ENCODE measurements at regions not wholly inside any gene's neighbourhood (a gene's known extent, or its start where the extent isn't known, plus 50 kb on each side); places are given as distances from the start of the nearest gene placed in this dataset.

- Histone ChIP-seq H3K4me3 (replicated peaks in 1 of 3) (no peak overlapping the region), H3K27ac (no peak overlapping the region), H3K4me1 (no peaks in the 10 kb centered on the region), H3K36me3 (no peaks in the 10 kb centered on the region), H3K27me3 (no peaks in the 10 kb centered on the region), H3K9me3 (no peaks in the 10 kb centered on the region)
- TF ChIP-seq CTCF (IDR thresholded peaks at IDR 0.05): no peak
- TF ChIP-seq POLR2A (IDR thresholded peaks at IDR 0.05): no peak
- no peak for DNase-seq
- 86 to 96% methylated on average over 7 of the region's 7 CpGs for WGBS, 2 donors
- intact Hi-C loops (cut with DNase I): no loop called here
Measured at GRCh38 chr17:62322313-62322712, 58.0 kb upstream of the EFCAB3 start.

- H3K4me1 ChIP-seq: no peaks in the 10 kb centered on the region
- intact Hi-C loops (cut with DNase I): no loop called here
- no peak for DNase-seq
- no peak overlapping the region for H3K4me3 ChIP-seq (replicated peaks in 1 of 3)
- no peaks in the 10 kb centered on the region for H3K27me3 ChIP-seq
- TF ChIP-seq POLR2A (IDR thresholded peaks at IDR 0.05) (no peak), CTCF (IDR thresholded peaks at IDR 0.05) (no peak)
- H3K27ac ChIP-seq: no peak overlapping the region
- WGBS, 2 donors: 13 to 23% methylated on average over 1 of the region's 1 CpG
- no peaks in the 10 kb centered on the region for H3K36me3 ChIP-seq
- H3K9me3 ChIP-seq: no peaks in the 10 kb centered on the region
Measured at GRCh38 chr17:62321451-62321850, 58.9 kb upstream of the EFCAB3 start.

GRCh38 chr17:62319846-62320245 lies 60.5 kb upstream of the EFCAB3 start:
- intact Hi-C loops (cut with DNase I): no loop called here
- Histone ChIP-seq H3K27ac (no peak overlapping the region), H3K9me3 (no peaks in the 10 kb centered on the region), H3K27me3 (no peaks in the 10 kb centered on the region), H3K4me3 (replicated peaks in 1 of 3) (no peak overlapping the region), H3K4me1 (no peaks in the 10 kb centered on the region), H3K36me3 (no peaks in the 10 kb centered on the region)
- DNase-seq: no peak
- no peak for TF ChIP-seq POLR2A (IDR thresholded peaks at IDR 0.05)
- no peak for TF ChIP-seq CTCF (IDR thresholded peaks at IDR 0.05)
- 88 to 97% methylated on average over 1 of the region's 1 CpG for WGBS, 2 donors

- H3K4me3 ChIP-seq (replicated peaks in 1 of 3): no peak overlapping the region
- H3K27ac ChIP-seq: no peak overlapping the region
- DNase-seq: no peak
- intact Hi-C loops (cut with DNase I): no loop called here
- no peaks in the 10 kb centered on the region for H3K36me3 ChIP-seq
- no peaks in the 10 kb centered on the region for H3K4me1 ChIP-seq
- no peaks in the 10 kb centered on the region for H3K27me3 ChIP-seq
- TF ChIP-seq POLR2A (IDR thresholded peaks at IDR 0.05) (no peak), CTCF (IDR thresholded peaks at IDR 0.05) (no peak)
- no peaks in the 10 kb centered on the region for H3K9me3 ChIP-seq
Measured at GRCh38 chr17:62309396-62309795, 71.0 kb upstream of the EFCAB3 start.

GRCh38 chr17:62307196-62307595 lies 73.2 kb upstream of the EFCAB3 start:
- intact Hi-C loops (cut with DNase I): no loop called here
- Histone ChIP-seq H3K36me3 (no peaks in the 10 kb centered on the region), H3K4me1 (no peaks in the 10 kb centered on the region), H3K27me3 (no peaks in the 10 kb centered on the region), H3K27ac (no peak overlapping the region), H3K9me3 (no peaks in the 10 kb centered on the region), H3K4me3 (replicated peaks in 1 of 3) (no peak overlapping the region)
- WGBS, 2 donors: 40 to 51% methylated on average over 2 of the region's 2 CpGs
- TF ChIP-seq CTCF (IDR thresholded peaks at IDR 0.05): no peak
- TF ChIP-seq POLR2A (IDR thresholded peaks at IDR 0.05): no peak
- DNase-seq: no peak
